Liver (tissue), 7 donors: ENCODE measurements at regions not wholly inside any gene's neighbourhood (a gene's known extent, or its start where the extent isn't known, plus 50 kb on each side); places are given as distances from the start of the nearest gene placed in this dataset.

Experiments used
- DNase-seq: peaks from one replicate; pipeline ENCODE4 v3.0.0-alpha.2; 2017; ENCODE audit warnings: low spot score
- H3K27ac ChIP-seq, 2 donors: one replicate each; pipeline ENCODE4 v1.7.0; 2013; ENCODE audit warnings: inconsistent platforms in 2 of 2, low read length in 2 of 2, control low read depth in 1 of 2, low read depth in 1 of 2, mild to moderate bottlenecking in 1 of 2
- H3K27me3 ChIP-seq, 4 donors: one replicate each; pipeline versions ENCODE4 v1.6.1 to v1.7.0; 2013; ENCODE audit warnings: low read length in 3 of 4, inconsistent platforms in 1 of 4, mild to moderate bottlenecking in 1 of 4, moderate library complexity in 1 of 4; ENCODE audit not compliant: control insufficient read depth in 4 of 4, insufficient read depth in 4 of 4
- H3K36me3 ChIP-seq, 4 donors: one replicate each; pipeline versions ENCODE4 v1.6.1 to v1.7.0; 2013; ENCODE audit warnings: low read length in 3 of 4, mild to moderate bottlenecking in 3 of 4, low read depth in 1 of 4, moderate library complexity in 1 of 4; ENCODE audit not compliant: control insufficient read depth in 4 of 4, insufficient read depth in 3 of 4
- H3K4me1 ChIP-seq, 4 donors: one replicate each; pipeline versions ENCODE4 v1.6.1 to v1.7.0; 2013; ENCODE audit warnings: low read length in 3 of 4, mild to moderate bottlenecking in 3 of 4, moderate library complexity in 1 of 4; ENCODE audit not compliant: control insufficient read depth in 4 of 4, insufficient read depth in 4 of 4
- H3K4me3 ChIP-seq, 3 donors: one replicate each; pipeline versions ENCODE4 v1.6.1 to v1.7.0; 2013; ENCODE audit warnings: low read length in 3 of 3, control low read depth in 1 of 3, low read depth in 1 of 3, mild to moderate bottlenecking in 1 of 3
- H3K9ac ChIP-seq, 2 donors: one replicate each; pipeline ENCODE4 v1.7.0; 2013; ENCODE audit warnings: low read length in 2 of 2, mild to moderate bottlenecking in 2 of 2, moderate library complexity in 2 of 2, control low read depth in 1 of 2, low read depth in 1 of 2
- H3K9me3 ChIP-seq, 4 donors: one replicate each; pipeline versions ENCODE4 v1.6.1 to v1.7.0; 2013; ENCODE audit warnings: low read length in 3 of 4; ENCODE audit not compliant: control insufficient read depth in 4 of 4
- EGR1 ChIP-seq, 2 donors: IDR thresholded peaks; 2 replicates each; pipeline ENCODE4 v1.6.1; 2016 to 2018; ENCODE audit warnings: antibody characterized with exemption in 2 of 2, low read depth in 2 of 2
- FOXA1 ChIP-seq: IDR thresholded peaks from 2 replicates; pipeline ENCODE4 v1.6.1; 2016; ENCODE audit warnings: antibody characterized with exemption
- FOXA2 ChIP-seq: IDR thresholded peaks from 2 replicates; pipeline ENCODE4 v1.6.1; 2016; ENCODE audit warnings: antibody characterized with exemption
- GABPA ChIP-seq, 2 donors: IDR thresholded peaks in 1 of 2; conservative IDR thresholded peaks in 1 of 2; 2 replicates each; pipeline ENCODE4 v1.6.1; 2016; ENCODE audit warnings: antibody characterized with exemption in 2 of 2, mild to moderate bottlenecking in 1 of 2, moderate library complexity in 1 of 2
- HNF4A ChIP-seq, 2 donors: conservative IDR thresholded peaks; 2 replicates each; pipeline ENCODE4 v1.6.1; 2016; ENCODE audit warnings: antibody characterized with exemption in 2 of 2, mild to moderate bottlenecking in 2 of 2
- JUND ChIP-seq, 2 donors: IDR thresholded peaks; 2 replicates each; pipeline ENCODE4 v1.6.1; 2016; ENCODE audit warnings: antibody characterized with exemption in 2 of 2
- NR2F2 ChIP-seq: IDR thresholded peaks from 2 replicates; pipeline ENCODE4 v1.6.1; 2016; ENCODE audit warnings: antibody characterized with exemption
- RAD21 ChIP-seq, 2 donors: IDR thresholded peaks; 2 replicates each; pipeline ENCODE4 v1.6.1; 2016; ENCODE audit warnings: antibody characterized with exemption in 2 of 2, mild to moderate bottlenecking in 2 of 2
- RXRA ChIP-seq, 2 donors: IDR thresholded peaks; 2 replicates each; pipeline ENCODE4 v1.6.1; 2017 to 2018; ENCODE audit warnings: antibody characterized with exemption in 2 of 2, mild to moderate bottlenecking in 1 of 2
- SP1 ChIP-seq: IDR thresholded peaks from 2 replicates; pipeline ENCODE4 v1.6.1; 2018; ENCODE audit warnings: antibody characterized with exemption, mild to moderate bottlenecking
- TAF1 ChIP-seq: conservative IDR thresholded peaks from 2 replicates; pipeline ENCODE4 v1.6.1; 2016; ENCODE audit warnings: antibody characterized with exemption, mild to moderate bottlenecking
- YY1 ChIP-seq: IDR thresholded peaks from 2 replicates; pipeline ENCODE4 v1.6.1; 2016; ENCODE audit warnings: antibody characterized with exemption, mild to moderate bottlenecking
- TF ChIP-seq, protein P1 (sequence below): IDR thresholded peaks from 2 replicates; pipeline ENCODE4 v1.6.1; 2016; ENCODE audit warnings: antibody characterized with exemption
- TF ChIP-seq, protein P2 (sequence below): IDR thresholded peaks from 2 replicates; pipeline ENCODE4 v1.6.1; 2016; ENCODE audit warnings: antibody characterized with exemption
- TF ChIP-seq, protein P3 (sequence below): IDR thresholded peaks from 2 replicates; pipeline ENCODE4 v1.6.1; 2016; ENCODE audit warnings: antibody characterized with exemption, mild to moderate bottlenecking
- TF ChIP-seq, protein P4 (sequence below): fragments of 150-350 bp; IDR thresholded peaks from 2 replicates; pipeline ENCODE4 v1.5.1; 2017; ENCODE audit warnings: improper control_type of control experiment, low read depth, low read length; ENCODE audit not compliant: missing input control
- donor health status: healthy.
- donor health status: healthy.
- donor health status: healthy.
- donor health status: healthy.

DNA sequence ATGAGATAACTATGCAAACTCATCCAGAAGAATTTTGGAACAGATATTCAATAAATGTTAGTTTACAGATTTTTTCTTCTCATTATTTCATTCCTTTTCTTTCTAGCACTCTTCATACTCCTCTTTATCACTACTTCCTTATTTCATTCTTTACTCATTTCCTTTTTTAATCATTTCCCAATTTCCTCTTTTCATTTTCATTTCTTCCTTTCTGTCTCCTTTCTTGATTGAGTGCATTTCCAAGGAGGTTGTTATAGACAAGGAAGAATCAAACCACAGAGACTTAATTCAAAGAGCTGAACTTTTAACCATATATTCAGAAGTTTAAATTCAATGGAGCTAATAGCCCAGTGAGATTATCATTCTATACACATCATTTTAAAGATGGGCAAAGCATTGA lies 600.7 kb downstream of the ARAP2 start:
- Histone ChIP-seq H3K27ac (no peak overlapping the region), H3K27me3 (no peaks in the 10 kb centered on the region), H3K9me3 (no peaks in the 10 kb centered on the region), H3K9ac (no peak overlapping the region), H3K36me3 (no peaks in the 10 kb centered on the region), H3K4me3 (no peak overlapping the region), H3K4me1 (no peaks in the 10 kb centered on the region)
- no peak for DNase-seq
- TF ChIP-seq EGR1 (IDR thresholded peaks at IDR 0.05; ENCODE audit: low read depth in 2 of 2), result no peak
- no peak for TF ChIP-seq NR2F2
- TF ChIP-seq, protein P1, sequence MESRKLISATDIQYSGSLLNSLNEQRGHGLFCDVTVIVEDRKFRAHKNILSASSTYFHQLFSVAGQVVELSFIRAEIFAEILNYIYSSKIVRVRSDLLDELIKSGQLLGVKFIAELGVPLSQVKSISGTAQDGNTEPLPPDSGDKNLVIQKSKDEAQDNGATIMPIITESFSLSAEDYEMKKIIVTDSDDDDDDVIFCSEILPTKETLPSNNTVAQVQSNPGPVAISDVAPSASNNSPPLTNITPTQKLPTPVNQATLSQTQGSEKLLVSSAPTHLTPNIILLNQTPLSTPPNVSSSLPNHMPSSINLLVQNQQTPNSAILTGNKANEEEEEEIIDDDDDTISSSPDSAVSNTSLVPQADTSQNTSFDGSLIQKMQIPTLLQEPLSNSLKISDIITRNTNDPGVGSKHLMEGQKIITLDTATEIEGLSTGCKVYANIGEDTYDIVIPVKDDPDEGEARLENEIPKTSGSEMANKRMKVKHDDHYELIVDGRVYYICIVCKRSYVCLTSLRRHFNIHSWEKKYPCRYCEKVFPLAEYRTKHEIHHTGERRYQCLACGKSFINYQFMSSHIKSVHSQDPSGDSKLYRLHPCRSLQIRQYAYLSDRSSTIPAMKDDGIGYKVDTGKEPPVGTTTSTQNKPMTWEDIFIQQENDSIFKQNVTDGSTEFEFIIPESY, result no peak
- TF ChIP-seq, protein P2, sequence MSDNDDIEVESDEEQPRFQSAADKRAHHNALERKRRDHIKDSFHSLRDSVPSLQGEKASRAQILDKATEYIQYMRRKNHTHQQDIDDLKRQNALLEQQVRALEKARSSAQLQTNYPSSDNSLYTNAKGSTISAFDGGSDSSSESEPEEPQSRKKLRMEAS, result no peak
- TF ChIP-seq RAD21 (IDR thresholded peaks at IDR 0.05), result no peak
- TF ChIP-seq TAF1, result no peak
- TF ChIP-seq SP1, result no peak
- TF ChIP-seq, protein P3, sequence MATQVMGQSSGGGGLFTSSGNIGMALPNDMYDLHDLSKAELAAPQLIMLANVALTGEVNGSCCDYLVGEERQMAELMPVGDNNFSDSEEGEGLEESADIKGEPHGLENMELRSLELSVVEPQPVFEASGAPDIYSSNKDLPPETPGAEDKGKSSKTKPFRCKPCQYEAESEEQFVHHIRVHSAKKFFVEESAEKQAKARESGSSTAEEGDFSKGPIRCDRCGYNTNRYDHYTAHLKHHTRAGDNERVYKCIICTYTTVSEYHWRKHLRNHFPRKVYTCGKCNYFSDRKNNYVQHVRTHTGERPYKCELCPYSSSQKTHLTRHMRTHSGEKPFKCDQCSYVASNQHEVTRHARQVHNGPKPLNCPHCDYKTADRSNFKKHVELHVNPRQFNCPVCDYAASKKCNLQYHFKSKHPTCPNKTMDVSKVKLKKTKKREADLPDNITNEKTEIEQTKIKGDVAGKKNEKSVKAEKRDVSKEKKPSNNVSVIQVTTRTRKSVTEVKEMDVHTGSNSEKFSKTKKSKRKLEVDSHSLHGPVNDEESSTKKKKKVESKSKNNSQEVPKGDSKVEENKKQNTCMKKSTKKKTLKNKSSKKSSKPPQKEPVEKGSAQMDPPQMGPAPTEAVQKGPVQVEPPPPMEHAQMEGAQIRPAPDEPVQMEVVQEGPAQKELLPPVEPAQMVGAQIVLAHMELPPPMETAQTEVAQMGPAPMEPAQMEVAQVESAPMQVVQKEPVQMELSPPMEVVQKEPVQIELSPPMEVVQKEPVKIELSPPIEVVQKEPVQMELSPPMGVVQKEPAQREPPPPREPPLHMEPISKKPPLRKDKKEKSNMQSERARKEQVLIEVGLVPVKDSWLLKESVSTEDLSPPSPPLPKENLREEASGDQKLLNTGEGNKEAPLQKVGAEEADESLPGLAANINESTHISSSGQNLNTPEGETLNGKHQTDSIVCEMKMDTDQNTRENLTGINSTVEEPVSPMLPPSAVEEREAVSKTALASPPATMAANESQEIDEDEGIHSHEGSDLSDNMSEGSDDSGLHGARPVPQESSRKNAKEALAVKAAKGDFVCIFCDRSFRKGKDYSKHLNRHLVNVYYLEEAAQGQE, result no peak

DNA sequence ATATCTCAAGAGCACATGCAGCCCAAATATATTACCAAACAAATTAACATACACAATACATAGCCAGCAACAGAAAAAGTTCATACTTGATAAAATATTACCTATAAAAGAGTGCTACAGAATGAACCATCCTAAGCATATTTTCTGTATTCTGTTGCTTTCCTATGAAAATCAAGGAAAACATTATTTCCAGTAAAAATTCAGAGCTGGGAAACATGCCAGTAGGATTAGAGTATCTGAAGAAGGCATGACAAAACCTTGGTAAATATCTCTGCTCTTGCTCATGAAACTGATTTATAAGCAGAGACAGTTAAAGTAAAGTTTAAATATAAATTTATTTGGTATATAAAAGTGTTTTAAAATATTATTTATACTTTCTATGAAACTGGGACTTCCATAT lies 599.7 kb downstream of the ARAP2 start:
- Histone ChIP-seq H3K9me3 (no peaks in the 10 kb centered on the region), H3K4me1 (no peaks in the 10 kb centered on the region), H3K36me3 (no peaks in the 10 kb centered on the region), H3K9ac (no peak overlapping the region), H3K4me3 (no peak overlapping the region), H3K27ac (no peak overlapping the region), H3K27me3 (no peaks in the 10 kb centered on the region)
- TF ChIP-seq, protein P2, result no peak
- TF ChIP-seq, protein P1, result no peak
- TF ChIP-seq FOXA1 (no peak), GABPA (IDR thresholded peaks at IDR 0.05 in 1 of 2, conservative IDR thresholded peaks at IDR 0.05 in 1 of 2) (no peak), SP1 (no peak), RAD21 (IDR thresholded peaks at IDR 0.05) (no peak), YY1 (no peak), TAF1 (no peak), JUND (IDR thresholded peaks at IDR 0.05) (no peak), HNF4A (conservative IDR thresholded peaks at IDR 0.05) (no peak), FOXA2 (no peak), RXRA (IDR thresholded peaks at IDR 0.05) (no peak)
- TF ChIP-seq, protein P3, result no peak
- TF ChIP-seq, protein P4, sequence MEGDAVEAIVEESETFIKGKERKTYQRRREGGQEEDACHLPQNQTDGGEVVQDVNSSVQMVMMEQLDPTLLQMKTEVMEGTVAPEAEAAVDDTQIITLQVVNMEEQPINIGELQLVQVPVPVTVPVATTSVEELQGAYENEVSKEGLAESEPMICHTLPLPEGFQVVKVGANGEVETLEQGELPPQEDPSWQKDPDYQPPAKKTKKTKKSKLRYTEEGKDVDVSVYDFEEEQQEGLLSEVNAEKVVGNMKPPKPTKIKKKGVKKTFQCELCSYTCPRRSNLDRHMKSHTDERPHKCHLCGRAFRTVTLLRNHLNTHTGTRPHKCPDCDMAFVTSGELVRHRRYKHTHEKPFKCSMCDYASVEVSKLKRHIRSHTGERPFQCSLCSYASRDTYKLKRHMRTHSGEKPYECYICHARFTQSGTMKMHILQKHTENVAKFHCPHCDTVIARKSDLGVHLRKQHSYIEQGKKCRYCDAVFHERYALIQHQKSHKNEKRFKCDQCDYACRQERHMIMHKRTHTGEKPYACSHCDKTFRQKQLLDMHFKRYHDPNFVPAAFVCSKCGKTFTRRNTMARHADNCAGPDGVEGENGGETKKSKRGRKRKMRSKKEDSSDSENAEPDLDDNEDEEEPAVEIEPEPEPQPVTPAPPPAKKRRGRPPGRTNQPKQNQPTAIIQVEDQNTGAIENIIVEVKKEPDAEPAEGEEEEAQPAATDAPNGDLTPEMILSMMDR, result no peak
- DNase-seq, result no peak
